Kidney (tissue), 13 donors: ENCODE measurements at regions not wholly inside any gene's neighbourhood (a gene's known extent, or its start where the extent isn't known, plus 50 kb on each side); places are given as distances from the start of the nearest gene placed in this dataset.

Experiments used
- DNase-seq, 5 donors: peaks; one replicate each; pipeline ENCODE4 v3.0.0-alpha.2; 2013 to 2020
- FAIRE-seq: peaks from 2 replicates; lab custom pipeline; 2012; peaks lifted over from hg19 to GRCh38; lab: Jason Lieb, UNC
- H3K27ac ChIP-seq, 2 donors: one replicate each; pipeline ENCODE4 v1.7.0; 2013; ENCODE audit warnings: low read depth in 2 of 2, low read length in 2 of 2, inconsistent platforms in 1 of 2
- H3K27me3 ChIP-seq: one replicate; pipeline ENCODE4 v1.7.1; 2013; ENCODE audit warnings: low read length, inconsistent platforms; ENCODE audit not compliant: control insufficient read depth, insufficient read depth
- H3K36me3 ChIP-seq, 3 donors: one replicate each; pipeline versions ENCODE4 v1.7.0 to v1.7.1; 2013; ENCODE audit warnings: low read length in 3 of 3, control low read depth in 1 of 3, inconsistent platforms in 1 of 3; ENCODE audit not compliant: insufficient read depth in 3 of 3, control insufficient read depth in 2 of 3
- H3K4me1 ChIP-seq, 3 donors: one replicate each; pipeline versions ENCODE4 v1.7.0 to v1.7.1; 2013; ENCODE audit warnings: low read length in 3 of 3, inconsistent platforms in 1 of 3, low read depth in 1 of 3; ENCODE audit not compliant: control insufficient read depth in 2 of 3, insufficient read depth in 2 of 3
- H3K4me3 ChIP-seq, 3 donors: one replicate each; pipeline versions ENCODE4 v1.7.0 to v1.8.1; 2013; ENCODE audit warnings: low read length in 3 of 3, control low read depth in 1 of 3, inconsistent platforms in 1 of 3
- H3K9ac ChIP-seq, 3 donors: one replicate each; pipeline versions ENCODE4 v1.7.0 to v1.7.1; 2013; ENCODE audit warnings: low read length in 3 of 3, control low read depth in 1 of 3, inconsistent platforms in 1 of 3
- H3K9me3 ChIP-seq, 3 donors: one replicate each; pipeline versions ENCODE4 v1.7.0 to v1.7.1; 2013; ENCODE audit warnings: low read length in 3 of 3, control low read depth in 1 of 3, inconsistent platforms in 1 of 3; ENCODE audit not compliant: control insufficient read depth in 2 of 3, insufficient read depth in 1 of 3
- intact Hi-C: fragments of 100-400 bp; cut with DNase I; formaldehyde crosslinking; loops from one replicate; pipeline ENCODE4 v1.11.1; 2022
- TF ChIP-seq, protein P1 (sequence below): IDR thresholded peaks from 3 replicates; pipeline ENCODE4 v1.5.1; 2012; ENCODE audit warnings: mild to moderate bottlenecking, moderate library complexity, borderline replicate concordance; ENCODE audit not compliant: insufficient read depth; ENCODE audit errors: extremely low read depth
- donor health status: control.
- donor health status: control.
- donor health status: control.
- donor health status: control.
- donor health status: control.
- donor health status: DM: yes; HTN: yes; CAD: no.
- donor health status: Normal renal cell carcinoma (clear cell type).

DNA sequence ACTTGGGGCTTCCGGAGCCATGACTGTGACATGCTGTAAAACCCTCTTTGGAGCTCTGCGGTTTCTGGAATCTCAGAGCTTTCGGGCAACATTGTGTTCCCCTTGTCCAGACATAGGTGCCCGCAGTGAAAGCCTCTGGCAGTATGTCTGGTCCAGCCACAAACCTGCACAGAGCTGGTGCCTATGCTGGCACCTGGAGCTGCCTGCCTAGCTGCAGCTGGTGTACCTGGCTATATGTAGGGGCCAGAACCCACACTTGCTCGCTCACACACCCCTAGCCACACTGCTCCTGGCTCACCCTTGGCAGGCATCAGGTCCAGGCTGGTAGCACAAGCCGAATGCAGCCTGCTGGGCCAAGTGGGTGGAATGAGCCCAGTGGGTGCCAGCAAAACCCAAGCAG, 861.1 kb downstream of the FLRT2 start:
- Histone ChIP-seq H3K4me3 (no peak overlapping the region), H3K9ac (no peak overlapping the region), H3K27ac (no peak overlapping the region), H3K4me1 (no peaks in the 10 kb centered on the region), H3K27me3 (no peaks in the 10 kb centered on the region), H3K9me3 (peaks cover 0 to 6% (median 0%) of the 10 kb centered on the region in 3 donors), H3K36me3 (no peaks in the 10 kb centered on the region)
- TF ChIP-seq, protein P1, sequence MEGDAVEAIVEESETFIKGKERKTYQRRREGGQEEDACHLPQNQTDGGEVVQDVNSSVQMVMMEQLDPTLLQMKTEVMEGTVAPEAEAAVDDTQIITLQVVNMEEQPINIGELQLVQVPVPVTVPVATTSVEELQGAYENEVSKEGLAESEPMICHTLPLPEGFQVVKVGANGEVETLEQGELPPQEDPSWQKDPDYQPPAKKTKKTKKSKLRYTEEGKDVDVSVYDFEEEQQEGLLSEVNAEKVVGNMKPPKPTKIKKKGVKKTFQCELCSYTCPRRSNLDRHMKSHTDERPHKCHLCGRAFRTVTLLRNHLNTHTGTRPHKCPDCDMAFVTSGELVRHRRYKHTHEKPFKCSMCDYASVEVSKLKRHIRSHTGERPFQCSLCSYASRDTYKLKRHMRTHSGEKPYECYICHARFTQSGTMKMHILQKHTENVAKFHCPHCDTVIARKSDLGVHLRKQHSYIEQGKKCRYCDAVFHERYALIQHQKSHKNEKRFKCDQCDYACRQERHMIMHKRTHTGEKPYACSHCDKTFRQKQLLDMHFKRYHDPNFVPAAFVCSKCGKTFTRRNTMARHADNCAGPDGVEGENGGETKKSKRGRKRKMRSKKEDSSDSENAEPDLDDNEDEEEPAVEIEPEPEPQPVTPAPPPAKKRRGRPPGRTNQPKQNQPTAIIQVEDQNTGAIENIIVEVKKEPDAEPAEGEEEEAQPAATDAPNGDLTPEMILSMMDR = no peak
- DNase-seq (no peak), FAIRE-seq (no peak)
- intact Hi-C loops = no loop called here

- Histone ChIP-seq H3K9me3 (peaks cover 0 to 6% (median 0%) of the 10 kb centered on the region in 3 donors), H3K4me1 (no peaks in the 10 kb centered on the region), H3K36me3 (no peaks in the 10 kb centered on the region), H3K4me3 (no peak overlapping the region), H3K27me3 (no peaks in the 10 kb centered on the region), H3K27ac (no peak overlapping the region), H3K9ac (no peak overlapping the region)
- DNase-seq (no peak), FAIRE-seq (no peak)
- intact Hi-C loops = no loop called here
- TF ChIP-seq, protein P1 = no peak
These were observed 858.3 kb downstream of the FLRT2 start for GRCh38 chr14:86388216-86388615.

- Histone ChIP-seq H3K9ac (no peak overlapping the region), H3K4me3 (no peak overlapping the region), H3K9me3 (no peaks in the 10 kb centered on the region), H3K27ac (no peak overlapping the region), H3K27me3 (no peaks in the 10 kb centered on the region), H3K4me1 (no peaks in the 10 kb centered on the region), H3K36me3 (no peaks in the 10 kb centered on the region)
- TF ChIP-seq, protein P1 = no peak
- intact Hi-C loops = no loop called here
- peak in 2 of 5 donors; percentile 62 to 63 for DNase-seq
- no peak for FAIRE-seq
These were observed 843.9 kb downstream of the FLRT2 start for GRCh38 chr14:86373886-86374285.

DNA sequence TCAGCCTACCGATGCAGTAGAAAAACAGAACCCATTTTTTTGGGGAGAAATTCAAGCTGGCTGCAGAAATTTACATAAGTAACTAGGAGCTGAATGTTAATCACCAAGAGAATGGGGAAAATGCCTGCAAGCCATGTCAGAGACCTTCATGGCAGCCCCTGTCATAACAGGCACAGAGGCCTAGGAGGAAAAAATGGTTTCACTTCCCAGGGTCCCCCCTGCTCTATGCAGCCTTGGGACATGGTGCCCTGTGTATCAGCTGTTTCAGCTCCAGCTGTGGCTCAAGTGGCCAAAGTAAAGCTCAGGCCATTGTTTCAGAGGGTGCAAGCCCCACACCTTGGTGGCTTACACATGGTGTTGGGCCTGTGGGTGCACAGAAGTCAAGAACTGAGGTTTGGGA, 842.5 kb downstream of the FLRT2 start:
- Histone ChIP-seq H3K4me3 (no peak overlapping the region), H3K27ac (no peak overlapping the region), H3K36me3 (no peaks in the 10 kb centered on the region), H3K4me1 (no peaks in the 10 kb centered on the region), H3K27me3 (no peaks in the 10 kb centered on the region), H3K9me3 (no peaks in the 10 kb centered on the region), H3K9ac (no peak overlapping the region)
- FAIRE-seq (no peak), DNase-seq (no peak)
- intact Hi-C loops = no loop called here
- TF ChIP-seq, protein P1 = no peak
